Activated CD8-positive, alpha-beta memory T cell treated with anti-CD3 and anti-CD28 coated beads, Interleukin-2, amount 50 U/mL, for 48 hours (primary cell): ENCODE measurements at regions not wholly inside any gene's neighbourhood (a gene's known extent, or its start where the extent isn't known, plus 50 kb on each side); places are given as distances from the start of the nearest gene placed in this dataset.
"Not testable (repeated sequence)": the region's sequence is repeated elsewhere in the genome, so short reads cannot be mapped to it uniquely, and the experiment has no call there.

Experiments used
- DNase-seq: peaks from one replicate; pipeline ENCODE4 v3.0.0-alpha.2; 2020

DNA sequence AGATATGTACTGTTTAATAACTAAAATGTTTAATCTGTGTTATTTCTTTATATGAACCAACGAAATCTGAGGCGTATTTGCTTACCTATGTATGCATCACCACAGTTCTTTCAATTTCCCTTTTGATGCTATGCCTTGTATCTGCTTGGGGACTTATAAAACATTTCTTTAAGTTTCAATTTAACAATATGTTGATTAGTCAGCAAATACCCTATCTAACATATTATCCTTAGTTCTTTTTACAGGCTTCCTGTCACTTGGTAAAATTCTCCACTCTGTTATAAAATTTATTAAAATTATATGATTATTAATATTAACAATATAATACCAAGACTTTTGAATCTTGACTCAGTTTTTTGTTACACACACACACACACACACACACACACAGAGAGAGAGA is 174.3 kb downstream of the CPS1 start:
- no peak for DNase-seq

DNA sequence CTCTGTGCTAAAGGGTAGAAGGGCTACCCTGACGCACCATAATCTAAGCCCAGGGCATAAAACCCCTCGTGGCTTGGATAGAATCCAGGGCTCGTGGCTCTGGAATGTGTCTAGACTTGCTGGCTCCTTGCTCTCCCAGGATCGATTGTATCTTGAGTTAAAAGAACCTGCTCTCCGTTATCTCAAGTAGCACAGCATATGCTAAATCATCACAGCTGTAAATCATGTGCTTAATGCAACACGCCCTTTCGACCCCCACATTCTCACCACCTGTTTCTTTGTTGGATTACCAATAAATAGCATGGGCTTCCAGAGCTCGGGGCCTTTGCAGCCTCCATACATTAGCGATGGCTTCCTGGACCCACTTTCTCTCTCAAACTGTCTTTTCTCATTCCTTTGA is 190.4 kb downstream of the CPS1 start:
- not testable (repeated sequence) for DNase-seq

GRCh38 chr2:210752532-210752931 is 196.1 kb downstream of the CPS1 start:
- no peak for DNase-seq

DNA sequence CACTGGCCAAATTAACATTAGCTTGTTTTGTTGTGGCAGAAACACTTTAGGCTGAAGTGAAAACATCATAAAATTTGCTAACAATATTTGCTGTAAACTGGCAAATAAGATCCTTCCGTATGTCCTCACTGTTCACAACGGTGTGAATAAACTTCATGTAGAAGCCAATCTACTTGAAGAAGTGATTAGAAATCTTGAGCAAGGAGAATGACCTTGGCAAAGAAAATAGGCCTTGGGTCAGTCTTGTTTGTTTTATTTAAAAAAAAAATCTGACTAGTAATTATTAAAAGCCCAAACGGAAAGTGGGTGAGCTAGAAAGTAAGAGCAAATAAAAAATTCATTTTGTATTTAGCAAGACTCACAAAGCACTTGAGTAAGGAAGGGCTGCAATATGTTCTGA is 197.0 kb downstream of the CPS1 start:
- DNase-seq: no peak

- no peak for DNase-seq
These were observed 200.5 kb downstream of the CPS1 start for GRCh38 chr2:210756855-210757254.

GRCh38 chr2:210762604-210763588 is 206.5 kb downstream of the CPS1 start:
- no peak for DNase-seq

- no peak for DNase-seq
These were observed 212.0 kb downstream of the CPS1 start for GRCh38 chr2:210768329-210768910.

DNA sequence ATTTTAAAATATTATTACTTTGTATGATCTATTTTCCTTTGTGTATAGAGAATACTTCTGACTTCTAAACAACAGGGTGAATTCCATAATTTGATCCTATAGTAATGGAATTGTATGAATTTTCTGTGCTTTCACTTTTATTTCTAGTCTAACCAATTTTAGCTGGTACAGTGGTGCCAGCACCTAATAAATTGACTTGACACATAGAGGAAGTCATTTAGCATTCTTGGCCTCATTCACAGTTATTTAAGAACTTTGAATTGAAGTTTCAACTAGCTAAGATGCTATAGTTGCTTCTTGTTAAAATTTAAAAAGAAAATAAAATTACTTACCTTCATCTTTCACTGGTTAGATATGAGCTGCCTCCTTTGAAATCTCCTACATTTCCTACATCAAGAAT is 220.4 kb downstream of the CPS1 start:
- no peak for DNase-seq

DNA sequence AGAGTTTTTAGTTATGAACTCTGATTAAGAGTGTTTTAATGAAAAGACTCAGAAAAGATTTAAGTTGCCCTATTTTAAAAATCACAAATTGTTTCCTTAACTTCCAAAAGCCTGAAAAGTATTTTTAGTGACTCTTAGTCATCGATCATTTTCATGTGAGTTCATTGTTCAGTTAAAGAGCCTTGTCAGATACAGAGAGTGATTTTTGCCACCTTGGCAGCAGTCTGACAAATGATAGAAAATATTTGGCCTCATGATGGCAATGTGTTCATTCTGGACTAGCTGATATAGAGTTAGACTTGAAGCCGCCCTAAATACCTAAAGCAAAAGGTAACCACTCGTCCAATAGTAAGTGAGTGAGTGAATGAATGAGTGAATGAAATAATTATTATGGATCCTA is 225.8 kb downstream of the CPS1 start:
- DNase-seq: no peak

GRCh38 chr2:210787831-210788230 is 231.4 kb downstream of the CPS1 start:
- not testable (repeated sequence) for DNase-seq

DNA sequence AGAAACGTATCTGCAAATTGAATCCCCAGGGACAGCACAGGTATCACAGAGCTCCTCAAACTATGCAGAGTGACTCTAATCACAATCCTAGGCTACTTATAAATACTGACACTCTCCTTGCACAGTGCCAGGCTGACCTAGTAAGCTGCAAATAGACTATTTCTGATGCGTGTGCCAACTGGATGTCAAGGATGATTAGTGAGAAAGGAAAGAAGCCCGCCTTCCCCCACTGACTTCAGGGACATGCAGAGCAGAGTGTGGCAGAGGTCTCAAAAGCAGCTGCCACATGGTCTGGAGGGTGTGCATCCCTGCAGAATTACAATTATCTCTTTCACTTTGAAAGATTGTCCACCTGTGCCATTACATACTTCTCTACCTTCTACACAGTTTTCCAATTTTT is 235.6 kb downstream of the CPS1 start:
- DNase-seq: no peak

GRCh38 chr2:210795506-210795905 is 239.1 kb downstream of the CPS1 start:
- DNase-seq: no peak

DNA sequence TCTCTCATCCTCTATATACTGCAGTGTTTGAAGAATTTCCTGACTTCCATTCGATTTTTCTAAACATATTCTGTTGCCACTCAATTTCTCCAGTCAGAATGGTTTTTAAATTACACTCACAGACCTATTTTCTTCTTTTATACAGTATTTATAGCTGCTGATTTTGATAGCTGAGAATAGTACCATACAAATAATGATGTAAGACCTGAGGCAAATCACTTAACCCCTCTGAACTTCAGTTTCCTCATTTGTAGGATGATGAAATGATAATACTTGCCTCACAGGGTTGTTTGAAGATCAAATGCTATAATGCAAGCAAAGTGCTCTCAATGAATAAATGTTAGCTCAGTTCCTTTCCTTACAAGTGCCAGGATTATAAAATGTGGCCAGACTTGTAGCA is 241.8 kb downstream of the CPS1 start:
- DNase-seq: no peak

DNA sequence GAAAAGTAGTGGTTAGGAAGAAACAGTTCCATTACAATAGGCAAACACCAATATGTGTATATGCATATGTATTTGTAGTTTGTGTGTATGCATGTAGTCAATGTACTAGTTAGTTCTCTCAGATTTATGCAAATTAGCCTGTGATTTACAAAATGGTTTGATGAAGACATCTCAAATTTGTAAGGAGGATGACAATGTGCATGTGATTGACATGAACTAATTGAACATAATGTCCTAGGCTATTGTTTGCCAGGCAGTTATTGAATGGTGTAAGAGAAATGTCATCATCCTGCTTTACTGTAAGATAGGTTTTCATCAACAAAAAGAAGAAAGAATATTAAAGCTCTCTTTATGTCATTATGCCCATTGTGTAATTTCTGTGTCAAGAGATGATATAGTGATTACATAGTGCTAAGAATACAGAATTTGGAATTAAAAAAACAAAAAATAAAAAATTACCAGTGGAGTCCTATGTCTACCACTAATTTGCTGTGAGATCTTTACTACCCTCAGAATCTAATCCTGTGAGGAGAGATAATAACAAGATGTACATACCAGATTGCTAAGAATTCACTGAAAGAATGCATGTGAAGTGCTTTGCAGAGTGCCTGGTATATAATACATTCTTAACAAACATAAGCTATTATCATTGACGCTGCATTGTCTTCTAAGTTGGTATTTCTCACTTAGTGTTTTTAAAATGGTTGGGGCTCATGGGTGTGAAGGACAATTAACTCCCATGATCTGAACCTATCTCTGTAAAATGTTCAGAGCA is 258.0 kb downstream of the CPS1 start:
- no peak for DNase-seq

DNA sequence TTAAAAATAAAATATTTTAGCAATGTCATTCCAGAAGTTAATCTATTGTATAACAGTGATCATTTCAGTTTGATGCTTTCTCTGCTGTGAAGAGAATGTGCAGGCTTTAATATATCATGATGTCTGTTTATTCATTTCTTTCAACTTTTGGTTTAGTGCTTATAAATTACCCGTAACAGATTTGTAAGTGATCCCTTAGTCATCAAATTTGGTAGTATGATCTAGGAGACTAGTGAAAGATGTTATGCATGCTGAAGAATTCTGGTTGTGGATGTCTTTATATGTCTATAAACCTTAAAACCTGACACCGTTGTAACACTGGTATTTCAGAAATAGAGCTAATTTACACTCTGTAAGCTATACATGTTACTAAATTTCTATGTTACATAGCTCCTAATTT is 260.4 kb downstream of the CPS1 start:
- DNase-seq: no peak

DNA sequence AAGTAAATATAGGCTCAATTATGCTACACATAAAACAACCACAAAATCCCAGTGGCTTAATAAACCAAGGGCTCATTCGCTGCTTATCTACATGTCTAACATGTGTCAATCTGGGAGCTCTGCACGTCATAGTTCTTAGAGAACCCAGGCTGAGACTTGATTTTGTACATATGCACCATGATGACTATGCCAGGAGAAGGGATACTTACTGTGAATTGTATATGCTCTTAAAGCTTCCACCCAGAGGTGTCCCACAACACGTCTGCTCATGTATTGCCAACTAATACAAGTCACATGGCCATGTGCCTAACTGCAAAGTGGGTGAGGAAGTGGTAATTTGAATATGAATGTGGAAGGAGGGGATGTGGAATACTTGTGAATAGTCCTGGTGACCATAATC is 262.1 kb downstream of the CPS1 start:
- no peak for DNase-seq

GRCh38 chr2:210833403-210833802 is 277.0 kb downstream of the CPS1 start:
- no peak for DNase-seq

DNA sequence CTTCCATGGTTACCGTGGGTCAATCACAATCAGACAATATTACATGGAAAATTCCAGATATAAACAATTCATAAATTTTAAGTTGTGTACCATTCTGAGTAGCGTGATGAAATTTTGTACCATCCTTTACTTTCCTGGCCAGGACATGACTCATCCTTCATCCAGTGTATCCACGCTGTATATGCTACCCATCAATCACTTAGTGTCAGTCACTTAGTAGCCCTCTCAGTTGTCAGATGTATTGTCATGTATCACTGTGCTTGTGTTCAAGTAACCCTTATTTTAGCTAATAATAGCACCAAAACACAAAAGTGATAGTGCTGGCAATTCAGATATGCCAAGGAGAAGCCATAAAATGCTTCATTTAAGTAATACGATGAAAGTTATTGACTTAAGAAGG is 282.6 kb downstream of the CPS1 start:
- DNase-seq: no peak

DNA sequence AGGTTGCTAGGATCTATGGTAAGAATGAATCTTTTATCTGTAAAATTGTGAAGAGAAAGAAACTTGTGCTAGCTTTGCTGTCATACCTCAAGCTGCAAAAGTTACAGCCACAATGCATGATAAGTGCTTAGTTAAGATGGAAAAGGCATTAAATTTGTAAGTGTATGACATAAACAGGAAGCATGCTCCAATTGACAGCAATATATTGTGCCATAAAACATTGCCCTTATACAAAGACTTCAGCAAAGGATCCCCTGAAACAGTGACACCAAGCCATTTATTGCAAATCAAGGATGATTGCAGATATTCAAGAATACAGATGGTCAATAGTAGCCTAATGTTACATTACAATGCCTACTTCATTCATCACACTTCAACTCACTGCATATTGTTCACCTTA is 283.1 kb downstream of the CPS1 start:
- no peak for DNase-seq

- no peak for DNase-seq
These were observed 286.5 kb downstream of the CPS1 start for GRCh38 chr2:210842896-210843295.

- no peak for DNase-seq
These were observed 287.6 kb downstream of the CPS1 start for GRCh38 chr2:210844016-210844415.

GRCh38 chr2:210859314-210859713 is 302.9 kb downstream of the CPS1 start:
- no peak for DNase-seq

DNA sequence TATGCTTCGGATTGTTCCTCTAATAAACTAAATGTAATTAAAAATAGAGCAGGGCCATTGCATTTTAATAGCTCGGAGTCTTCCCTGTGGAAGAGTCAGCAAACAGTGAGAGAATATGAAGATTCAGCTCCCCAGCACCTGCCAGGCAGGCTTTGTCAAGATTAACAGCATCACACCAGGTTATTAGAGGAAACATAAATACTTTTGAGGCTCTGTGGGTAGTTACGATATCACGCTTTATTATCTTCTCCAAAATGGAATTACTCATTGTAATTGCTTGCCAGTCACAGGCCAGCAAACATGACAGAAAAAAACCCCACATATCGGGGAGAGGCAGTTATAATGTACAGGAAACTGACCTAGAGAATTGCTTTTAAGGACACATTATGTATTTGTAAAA is 303.9 kb downstream of the CPS1 start:
- DNase-seq: no peak
